OCI-LY7 (cell line): ENCODE measurements at regions not wholly inside any gene's neighbourhood (a gene's known extent, or its start where the extent isn't known, plus 50 kb on each side); places are given as distances from the start of the nearest gene placed in this dataset.

Experiments
- EZH2phosphoT487 ChIP-seq: fragments of 200-600 bp; sonication (generic); IDR thresholded peaks from 2 replicates; pipeline ENCODE4 v1.6.1; 2018; ENCODE audit warnings: low read depth, borderline replicate concordance, mild to moderate bottlenecking, mixed run types, antibody characterized with exemption, low read length, moderate library complexity, mixed read lengths
- TF ChIP-seq, protein P1 (sequence below): fragments of 200-600 bp; sonication (generic); conservative IDR thresholded peaks from 2 replicates; pipeline ENCODE4 v1.5.1; 2014; ENCODE audit warnings: mild to moderate bottlenecking, antibody characterized with exemption, low read length, moderate library complexity, mixed read lengths

DNA sequence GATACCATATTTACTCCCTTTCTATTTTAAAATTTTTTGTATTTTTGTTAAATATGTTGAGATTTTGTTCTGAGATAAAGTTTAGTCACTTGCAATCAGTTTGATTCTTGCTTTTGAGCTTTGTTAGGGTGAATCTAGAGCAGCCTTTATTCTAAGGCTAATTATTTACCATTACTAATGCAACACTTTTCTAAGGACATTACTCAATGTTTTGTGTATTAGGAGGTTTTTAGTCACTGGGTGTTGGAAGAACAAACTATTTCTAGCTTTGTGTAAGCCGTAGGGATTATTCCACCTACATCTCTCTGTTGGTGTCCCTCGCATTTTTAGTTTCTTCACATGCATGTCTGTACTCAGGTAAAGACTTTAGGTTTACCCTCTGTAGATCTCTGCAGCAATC is 379.5 kb upstream of the CD180 start:
- TF ChIP-seq, protein P1, sequence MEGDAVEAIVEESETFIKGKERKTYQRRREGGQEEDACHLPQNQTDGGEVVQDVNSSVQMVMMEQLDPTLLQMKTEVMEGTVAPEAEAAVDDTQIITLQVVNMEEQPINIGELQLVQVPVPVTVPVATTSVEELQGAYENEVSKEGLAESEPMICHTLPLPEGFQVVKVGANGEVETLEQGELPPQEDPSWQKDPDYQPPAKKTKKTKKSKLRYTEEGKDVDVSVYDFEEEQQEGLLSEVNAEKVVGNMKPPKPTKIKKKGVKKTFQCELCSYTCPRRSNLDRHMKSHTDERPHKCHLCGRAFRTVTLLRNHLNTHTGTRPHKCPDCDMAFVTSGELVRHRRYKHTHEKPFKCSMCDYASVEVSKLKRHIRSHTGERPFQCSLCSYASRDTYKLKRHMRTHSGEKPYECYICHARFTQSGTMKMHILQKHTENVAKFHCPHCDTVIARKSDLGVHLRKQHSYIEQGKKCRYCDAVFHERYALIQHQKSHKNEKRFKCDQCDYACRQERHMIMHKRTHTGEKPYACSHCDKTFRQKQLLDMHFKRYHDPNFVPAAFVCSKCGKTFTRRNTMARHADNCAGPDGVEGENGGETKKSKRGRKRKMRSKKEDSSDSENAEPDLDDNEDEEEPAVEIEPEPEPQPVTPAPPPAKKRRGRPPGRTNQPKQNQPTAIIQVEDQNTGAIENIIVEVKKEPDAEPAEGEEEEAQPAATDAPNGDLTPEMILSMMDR: no peak
- TF ChIP-seq EZH2phosphoT487: no peak
